GM19043 (cell line): ENCODE measurements at regions not wholly inside any gene's neighbourhood (a gene's known extent, or its start where the extent isn't known, plus 50 kb on each side); places are given as distances from the start of the nearest gene placed in this dataset.
"Not testable (repeated sequence)": the region's sequence is repeated elsewhere in the genome, so short reads cannot be mapped to it uniquely, and the experiment has no call there.

ENCODE experiments used
- ATAC-seq: cut with Tn5 transposase; IDR thresholded peaks from one replicate; pipeline ENCODE4 v1.9.1; 2021; ENCODE audit warnings: low read depth; ENCODE audit not compliant: unreplicated experiment

- no peak for ATAC-seq
These were observed 111.6 kb upstream of the KLF14 start for GRCh38 chr7:130845581-130846085.

- no peak for ATAC-seq
These were observed 115.6 kb upstream of the KLF14 start for GRCh38 chr7:130849604-130850003.

GRCh38 chr7:130850956-130851355 lies 116.9 kb upstream of the KLF14 start:
- ATAC-seq = no peak

GRCh38 chr7:130852867-130853266 lies 118.9 kb upstream of the KLF14 start:
- no peak for ATAC-seq

GRCh38 chr7:130853503-130854279 lies 119.7 kb upstream of the KLF14 start:
- ATAC-seq = no peak

- no peak for ATAC-seq
These were observed 120.5 kb upstream of the KLF14 start for GRCh38 chr7:130854481-130854880.

- no peak for ATAC-seq
These were observed 122.9 kb upstream of the KLF14 start for GRCh38 chr7:130856866-130857265.

- ATAC-seq = not testable (repeated sequence)
These were observed 126.8 kb upstream of the KLF14 start for GRCh38 chr7:130860832-130861231.

- no peak for ATAC-seq
These were observed 131.6 kb upstream of the KLF14 start for GRCh38 chr7:130865408-130866236.

- no peak for ATAC-seq
These were observed 133.0 kb upstream of the KLF14 start for GRCh38 chr7:130867039-130867438.

GRCh38 chr7:130867581-130868136 lies 133.7 kb upstream of the KLF14 start:
- no peak for ATAC-seq

- ATAC-seq = no peak
These were observed 134.1 kb upstream of the KLF14 start for GRCh38 chr7:130868139-130868538.

- ATAC-seq = no peak
These were observed 135.9 kb upstream of the KLF14 start for GRCh38 chr7:130869918-130870317.

GRCh38 chr7:130872341-130872740 lies 138.3 kb upstream of the KLF14 start:
- no peak for ATAC-seq

GRCh38 chr7:130872756-130873448 lies 138.9 kb upstream of the KLF14 start:
- no peak for ATAC-seq

- no peak for ATAC-seq
These were observed 140.3 kb upstream of the KLF14 start for GRCh38 chr7:130874071-130874915.

GRCh38 chr7:130875265-130875741 lies 141.3 kb upstream of the KLF14 start:
- no peak for ATAC-seq

GRCh38 chr7:130875901-130876300 lies 141.9 kb upstream of the KLF14 start:
- no peak for ATAC-seq

- no peak for ATAC-seq
These were observed 143.4 kb upstream of the KLF14 start for GRCh38 chr7:130877236-130877990.
